Progenitor cell of endocrine pancreas (in vitro differentiated cells): ENCODE measurements at regions not wholly inside any gene's neighbourhood (a gene's known extent, or its start where the extent isn't known, plus 50 kb on each side); places are given as distances from the start of the nearest gene placed in this dataset.
"Not testable (repeated sequence)": the region's sequence is repeated elsewhere in the genome, so short reads cannot be mapped to it uniquely, and the experiment has no call there.

Source experiments
- DNase-seq: peaks from one replicate; pipeline ENCODE4 v3.0.0; 2021; ENCODE audit warnings: low spot score; ENCODE audit not compliant: unreplicated experiment
- H3K27ac Mint-ChIP-seq: 2 replicates; pipeline ENCODE4 v1.8.0; 2021; ENCODE audit warnings: mild to moderate bottlenecking, moderate library complexity, mixed read lengths
- H3K27me3 Mint-ChIP-seq: 2 replicates; pipeline ENCODE4 v1.8.0; 2021; ENCODE audit warnings: mixed read lengths
- H3K36me3 Mint-ChIP-seq: 2 replicates; pipeline ENCODE4 v1.8.0; 2022; ENCODE audit warnings: mixed read lengths; ENCODE audit not compliant: insufficient read depth
- H3K4me1 Mint-ChIP-seq: 2 replicates; pipeline ENCODE4 v1.8.0; 2021; ENCODE audit warnings: low read depth, mixed read lengths
- H3K4me3 Mint-ChIP-seq: 2 replicates; pipeline ENCODE4 v1.8.0; 2021; ENCODE audit warnings: low read depth, mild to moderate bottlenecking, moderate library complexity, mixed read lengths
- H3K9me3 Mint-ChIP-seq: 2 replicates; pipeline ENCODE4 v1.8.0; 2021; ENCODE audit warnings: low read depth, mixed read lengths
- TF ChIP-seq, protein P1 (sequence below): fragments of 200-600 bp; sonication (generic); IDR thresholded peaks from one replicate; pipeline ENCODE4 v1.5.0; 2021; ENCODE audit warnings: antibody characterized with exemption, mild to moderate bottlenecking; ENCODE audit not compliant: unreplicated experiment

DNA sequence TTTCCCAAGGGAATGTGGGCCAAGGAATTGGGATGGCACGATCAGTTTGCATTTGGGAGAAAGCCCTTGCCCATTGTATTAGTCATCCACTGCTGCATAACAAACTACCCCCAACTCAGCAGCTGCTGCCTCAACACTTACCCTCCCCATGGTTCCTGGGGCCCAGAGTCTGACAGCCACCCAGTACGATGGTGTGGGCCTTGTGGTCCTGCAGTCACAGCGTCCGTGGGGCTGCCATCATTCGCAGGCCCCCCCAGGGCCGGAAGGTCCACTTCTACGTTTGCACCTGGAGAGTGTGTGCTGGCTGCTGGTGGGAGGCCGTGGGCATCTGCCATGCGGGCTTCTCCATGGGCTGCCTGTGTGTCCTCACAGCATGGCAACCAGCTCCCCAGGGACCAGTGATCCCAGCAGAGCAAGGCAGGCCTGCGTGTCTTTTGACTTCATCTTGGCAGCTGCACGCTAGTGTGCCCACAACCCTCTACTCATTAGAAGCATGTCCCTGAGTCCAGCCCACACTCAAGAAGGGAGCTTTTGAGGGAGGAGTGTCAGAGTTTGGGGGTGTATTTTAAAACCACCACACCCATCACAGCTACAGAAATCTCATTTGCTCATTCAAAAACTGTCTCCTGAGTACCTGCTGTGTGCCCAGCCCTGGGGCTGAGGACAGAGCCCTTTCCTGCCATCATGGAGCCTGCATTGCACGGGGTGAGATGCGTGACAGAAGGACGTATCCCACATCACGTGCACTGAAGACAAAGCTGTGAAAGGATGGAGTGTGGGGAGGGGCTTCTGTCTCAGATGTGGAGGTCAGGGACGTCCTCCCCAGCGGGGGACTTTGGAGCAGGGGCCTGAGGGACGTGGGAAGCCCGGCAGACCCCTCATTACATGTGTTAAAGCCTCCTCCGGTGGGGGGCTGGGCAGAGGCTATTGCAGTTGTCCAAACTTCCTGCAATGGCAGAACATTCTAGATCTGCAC, 185.0 kb upstream of the ZNF469 start:
- Mint-ChIP-seq H3K4me1 (peaks cover 3% of the 10 kb centered on the region), H3K27me3 (peaks cover 18% of the 10 kb centered on the region), H3K36me3 (no peaks in the 10 kb centered on the region), H3K9me3 (no peaks in the 10 kb centered on the region), H3K27ac (no peak overlapping the region), H3K4me3 (no peak overlapping the region)
- TF ChIP-seq, protein P1, sequence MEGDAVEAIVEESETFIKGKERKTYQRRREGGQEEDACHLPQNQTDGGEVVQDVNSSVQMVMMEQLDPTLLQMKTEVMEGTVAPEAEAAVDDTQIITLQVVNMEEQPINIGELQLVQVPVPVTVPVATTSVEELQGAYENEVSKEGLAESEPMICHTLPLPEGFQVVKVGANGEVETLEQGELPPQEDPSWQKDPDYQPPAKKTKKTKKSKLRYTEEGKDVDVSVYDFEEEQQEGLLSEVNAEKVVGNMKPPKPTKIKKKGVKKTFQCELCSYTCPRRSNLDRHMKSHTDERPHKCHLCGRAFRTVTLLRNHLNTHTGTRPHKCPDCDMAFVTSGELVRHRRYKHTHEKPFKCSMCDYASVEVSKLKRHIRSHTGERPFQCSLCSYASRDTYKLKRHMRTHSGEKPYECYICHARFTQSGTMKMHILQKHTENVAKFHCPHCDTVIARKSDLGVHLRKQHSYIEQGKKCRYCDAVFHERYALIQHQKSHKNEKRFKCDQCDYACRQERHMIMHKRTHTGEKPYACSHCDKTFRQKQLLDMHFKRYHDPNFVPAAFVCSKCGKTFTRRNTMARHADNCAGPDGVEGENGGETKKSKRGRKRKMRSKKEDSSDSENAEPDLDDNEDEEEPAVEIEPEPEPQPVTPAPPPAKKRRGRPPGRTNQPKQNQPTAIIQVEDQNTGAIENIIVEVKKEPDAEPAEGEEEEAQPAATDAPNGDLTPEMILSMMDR = no peak
- DNase-seq = no peak

DNA sequence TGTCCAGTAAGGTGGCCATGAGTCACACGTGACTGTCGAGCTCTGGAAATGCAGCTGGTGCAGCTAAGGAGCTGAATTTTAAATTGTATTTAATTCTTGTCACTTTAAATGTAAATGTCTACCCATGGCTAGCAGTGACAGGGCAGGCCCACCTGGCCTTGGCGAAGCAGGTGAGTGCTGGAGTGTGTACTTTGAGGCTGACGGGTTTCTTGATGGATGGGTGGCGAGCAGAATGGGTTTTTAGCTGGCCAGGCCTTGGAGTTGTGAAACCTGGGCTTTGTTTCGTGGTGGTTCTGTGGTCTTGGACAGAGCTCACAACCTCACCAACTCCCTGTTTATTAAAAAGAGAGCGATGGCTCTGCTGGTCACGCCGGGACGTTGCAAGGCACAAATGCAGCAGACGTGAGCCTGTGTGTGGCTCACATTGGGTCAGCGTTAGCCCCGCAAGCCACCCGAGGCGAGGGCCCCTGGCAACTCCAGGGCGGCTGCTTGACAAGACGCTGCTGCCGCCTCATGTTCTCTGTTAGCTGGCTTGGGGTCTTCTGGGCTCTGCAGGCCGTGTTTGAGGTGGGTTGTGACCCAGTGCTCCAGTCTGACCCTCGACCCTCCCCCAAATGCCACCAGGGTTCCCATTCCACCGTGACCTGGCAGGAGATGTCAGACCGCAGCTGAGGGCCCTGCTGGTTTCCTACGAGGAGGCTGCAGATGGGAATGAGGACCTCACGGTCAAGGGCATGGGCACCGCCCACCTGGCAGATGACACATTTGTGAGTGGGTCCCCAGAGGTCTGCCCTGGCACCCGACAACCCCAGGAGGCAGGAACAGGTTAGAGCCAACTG, 184.1 kb upstream of the ZNF469 start:
- not testable (repeated sequence) for DNase-seq, H3K36me3 Mint-ChIP-seq, H3K4me3 Mint-ChIP-seq, H3K9me3 Mint-ChIP-seq, H3K4me1 Mint-ChIP-seq, H3K27ac Mint-ChIP-seq
- H3K27me3 Mint-ChIP-seq = peaks cover 18% of the 10 kb centered on the region

DNA sequence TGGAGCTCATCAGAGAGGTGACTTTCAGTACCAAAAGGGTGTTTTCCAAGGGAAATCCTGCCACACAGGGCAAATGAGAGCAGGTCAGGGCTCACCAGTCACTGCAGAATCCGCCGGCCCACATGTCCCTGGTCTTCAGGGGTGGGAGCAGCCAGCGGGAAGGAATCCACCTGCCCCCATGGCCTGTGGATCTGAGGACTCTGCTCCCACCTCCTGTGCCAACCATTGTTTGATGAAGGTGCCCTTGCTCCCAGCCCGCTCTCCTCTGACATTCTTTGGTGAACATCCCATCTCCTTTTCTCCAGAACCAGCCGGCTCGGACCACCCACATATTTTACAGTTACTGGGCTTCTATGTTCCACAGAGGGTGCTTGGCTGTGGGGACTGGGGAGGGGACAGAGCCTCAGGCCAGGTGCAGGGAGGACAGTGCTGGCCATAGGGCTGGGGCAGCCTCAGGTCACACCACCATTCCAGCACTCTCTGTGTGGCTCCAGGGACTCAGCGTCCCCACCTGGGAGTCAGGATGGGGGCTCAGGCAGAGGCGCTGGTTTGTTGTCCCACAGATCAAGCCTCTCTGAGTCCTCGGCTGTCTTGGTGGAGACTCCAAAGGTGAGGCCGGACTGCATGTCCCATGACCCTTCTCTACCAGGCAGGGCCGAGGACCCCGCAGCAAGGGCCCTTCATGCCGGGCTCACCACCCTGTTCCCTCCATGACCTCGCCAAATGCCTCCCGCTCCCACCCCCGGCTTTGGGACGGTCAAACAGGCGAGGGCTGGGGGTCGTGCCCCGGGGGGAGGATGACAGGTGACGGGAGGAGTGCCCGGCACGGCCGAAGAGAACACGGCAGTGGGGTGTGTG, 183.2 kb upstream of the ZNF469 start:
- Mint-ChIP-seq H3K27ac (peak overlapping the region; percentile 13), H3K27me3 (peaks cover 16% of the 10 kb centered on the region)
- DNase-seq, H3K36me3 Mint-ChIP-seq, H3K4me1 Mint-ChIP-seq, H3K9me3 Mint-ChIP-seq, H3K4me3 Mint-ChIP-seq: not testable (repeated sequence)

DNA sequence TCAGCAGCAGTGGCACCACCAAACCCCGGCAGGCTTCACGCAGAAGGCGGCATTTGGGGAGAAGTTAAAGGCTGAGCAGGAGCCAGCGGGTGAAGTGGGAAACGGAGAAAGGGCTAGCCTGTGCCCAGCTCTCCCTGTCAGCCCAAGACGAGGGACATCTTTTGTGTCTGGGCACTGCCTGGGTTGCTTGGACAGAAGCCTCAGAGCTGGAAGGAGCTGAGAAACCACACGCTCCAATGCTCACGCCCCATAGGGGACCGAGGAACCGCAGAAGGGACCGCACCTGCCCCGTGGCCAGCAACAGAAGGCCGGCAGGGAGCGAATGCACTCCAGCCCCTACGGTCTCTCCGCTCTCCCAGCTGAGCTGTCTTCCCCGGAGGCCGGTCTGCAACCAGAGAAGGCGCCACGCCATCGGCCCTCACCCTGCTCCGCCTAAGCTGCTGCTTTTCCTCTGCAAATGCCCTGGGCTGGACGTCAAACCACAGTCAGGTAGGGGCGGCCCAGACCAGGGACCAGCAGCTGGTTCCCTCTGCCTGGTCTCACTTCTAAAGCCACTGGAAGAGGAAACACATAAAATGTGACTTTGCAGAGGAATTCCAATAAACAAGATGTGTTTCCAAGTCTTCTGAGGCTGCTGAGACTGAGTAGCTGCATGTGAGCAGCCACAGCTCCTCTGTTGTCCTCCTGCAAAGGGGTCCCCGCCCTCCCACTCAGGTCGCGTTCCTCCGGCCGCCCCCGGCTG, 182.4 kb upstream of the ZNF469 start:
- H3K9me3 Mint-ChIP-seq, H3K4me1 Mint-ChIP-seq, DNase-seq, H3K36me3 Mint-ChIP-seq, H3K27me3 Mint-ChIP-seq, H3K27ac Mint-ChIP-seq, H3K4me3 Mint-ChIP-seq: not testable (repeated sequence)

DNA sequence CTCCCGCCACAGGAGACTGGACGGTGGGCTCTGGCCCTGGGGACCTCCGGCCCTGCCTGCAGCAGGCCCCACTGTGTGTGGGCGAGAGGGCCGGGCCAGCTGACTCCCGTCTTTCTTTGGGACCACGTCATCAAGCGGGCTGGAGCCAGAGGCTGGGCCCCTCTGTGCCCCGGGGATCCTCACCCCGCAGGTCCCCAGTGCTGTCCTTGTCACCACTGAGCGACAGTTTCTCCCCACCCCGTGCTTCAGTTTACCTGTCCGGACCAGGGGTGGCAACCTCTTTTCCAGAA, 181.9 kb upstream of the ZNF469 start:
- Mint-ChIP-seq H3K4me1 (no peaks in the 10 kb centered on the region), H3K4me3 (no peak overlapping the region), H3K36me3 (no peaks in the 10 kb centered on the region), H3K27me3 (peaks cover 4% of the 10 kb centered on the region), H3K27ac (no peak overlapping the region), H3K9me3 (no peaks in the 10 kb centered on the region)
- no peak for DNase-seq
- TF ChIP-seq, protein P1 = no peak

DNA sequence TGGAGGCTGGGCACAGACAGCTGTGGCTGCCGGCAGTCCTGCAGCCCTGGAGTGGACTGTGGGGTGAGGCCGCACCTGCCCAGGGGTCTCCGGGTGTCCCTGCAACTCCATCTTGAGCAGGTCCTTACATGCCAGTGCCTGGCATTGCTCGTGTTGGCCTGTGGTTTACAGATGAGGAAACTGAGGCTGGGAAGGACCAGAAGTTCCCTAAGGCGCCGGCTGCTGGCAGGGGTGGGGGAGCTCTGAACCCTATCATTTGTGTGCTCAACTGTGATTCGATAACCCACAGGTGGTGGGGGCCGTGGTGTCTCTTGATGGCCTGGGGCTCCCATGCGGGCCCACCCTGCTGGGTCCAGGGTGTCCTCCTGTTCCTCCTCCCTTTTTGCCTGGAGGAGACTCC, 181.1 kb upstream of the ZNF469 start:
- not testable (repeated sequence) for DNase-seq, H3K27ac Mint-ChIP-seq, H3K9me3 Mint-ChIP-seq

More for the DNA sequence above, 181.1 kb upstream of the ZNF469 start:
- not testable (repeated sequence) for H3K27me3 Mint-ChIP-seq, H3K4me3 Mint-ChIP-seq, H3K4me1 Mint-ChIP-seq, H3K36me3 Mint-ChIP-seq
